ENCODE measurements at regions not wholly inside any gene's neighbourhood (a gene's known extent, or its start where the extent isn't known, plus 50 kb on each side); places are given as distances from the start of the nearest gene placed in this dataset.
A peak's percentile ranks its signal among the peaks of the same experiment; 100 is the strongest.

DNA sequence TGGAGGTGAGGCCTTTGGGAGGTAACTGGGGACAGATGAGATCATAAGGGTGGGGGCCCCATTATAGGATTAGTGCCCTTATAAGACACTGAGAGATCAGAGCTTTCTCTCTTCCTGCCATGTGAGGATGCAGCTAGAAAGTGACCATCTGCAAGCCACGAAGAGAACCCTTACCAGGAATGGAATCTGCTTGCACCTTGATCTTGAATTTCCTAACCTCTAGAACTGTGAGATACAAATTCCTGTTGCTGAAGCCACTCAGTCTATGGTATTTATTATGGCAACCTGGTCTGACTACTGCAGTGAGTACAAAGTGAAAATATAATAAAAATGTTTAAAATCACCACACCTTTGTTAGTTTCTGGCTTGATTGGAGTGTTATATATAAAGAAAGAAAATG is 388.0 kb downstream of the LMO7 start:
- no peak for DNase-seq (ENCODE audit: low read depth in 2 of 3, low spot score in 1 of 3)

DNA sequence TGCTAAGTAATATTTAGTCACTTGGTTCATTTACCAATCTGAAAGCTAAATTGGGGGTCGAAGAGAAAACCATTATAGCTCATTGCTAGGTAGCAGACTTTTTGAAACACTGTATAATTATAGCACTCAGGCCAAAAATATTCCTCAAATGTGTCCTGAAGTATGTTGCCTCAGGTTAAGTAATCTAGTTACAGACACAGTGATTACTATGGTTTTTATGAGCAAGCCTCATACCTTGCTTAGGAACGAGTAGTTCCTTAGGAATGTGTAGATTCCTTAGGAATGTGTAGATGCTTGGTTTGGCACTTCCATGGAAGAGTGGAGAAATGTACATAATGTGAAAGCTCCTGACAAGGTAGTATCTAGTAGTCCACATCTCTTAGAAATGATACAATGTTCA is 387.5 kb downstream of the LMO7 start:
- no peak for DNase-seq (ENCODE audit: low read depth in 2 of 3, low spot score in 1 of 3)

DNA sequence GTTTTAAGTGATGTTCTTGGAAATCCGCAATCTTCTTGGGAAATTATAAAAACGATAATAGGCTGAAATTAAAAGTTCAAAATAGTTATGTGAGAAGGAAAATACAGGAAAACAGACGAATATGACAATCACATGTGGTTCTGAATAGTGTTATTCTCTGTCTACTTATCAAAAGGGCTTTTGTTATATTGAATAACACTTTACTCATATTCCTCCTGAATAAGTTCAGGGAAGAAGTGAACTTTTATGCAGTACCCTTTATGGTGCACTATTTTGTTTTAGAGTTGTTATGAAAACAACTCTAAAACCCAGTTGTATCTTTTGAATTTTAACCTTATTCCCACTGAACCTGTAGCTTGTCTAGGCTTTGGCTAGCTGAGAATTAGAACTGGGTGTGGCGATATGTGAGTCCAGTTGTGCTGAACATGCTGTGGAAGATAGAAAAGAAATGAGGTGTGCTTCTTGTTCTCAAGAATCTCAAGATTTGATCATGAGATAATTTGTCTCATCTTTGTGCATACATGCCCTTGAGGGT is 384.4 kb downstream of the LMO7 start:
- no peak for DNase-seq (ENCODE audit: low read depth in 2 of 3, low spot score in 1 of 3)

DNA sequence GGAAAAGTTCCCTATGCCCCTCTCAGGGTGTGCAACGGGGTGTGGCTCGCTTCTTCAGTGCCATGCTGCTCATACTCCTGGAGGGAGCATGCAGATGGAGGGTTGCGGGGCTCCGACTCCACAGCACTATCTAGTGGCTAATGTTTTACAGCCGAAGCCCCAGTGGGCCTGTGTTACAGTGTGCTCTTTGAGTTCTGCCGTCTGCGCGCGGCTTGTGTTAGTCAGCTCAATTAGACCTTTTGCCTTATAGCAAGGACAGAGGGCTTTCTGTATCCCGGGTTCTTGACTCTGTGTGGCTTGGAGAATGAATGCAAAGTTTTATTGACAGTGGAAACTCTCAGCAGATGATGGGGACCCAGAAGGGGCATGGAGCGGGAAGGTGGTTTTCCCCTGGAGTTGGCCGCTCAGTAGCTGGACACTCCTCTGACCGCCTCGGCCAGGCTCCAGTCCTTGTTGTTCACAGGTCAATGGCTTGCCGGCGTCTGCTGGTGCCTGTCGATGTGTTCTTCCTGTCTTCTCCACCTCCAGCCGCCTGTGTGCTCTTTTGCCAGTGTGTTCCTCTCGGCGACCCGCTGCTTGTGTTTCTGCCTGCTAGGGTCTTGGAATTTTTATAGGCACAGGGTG is 383.4 kb downstream of the LMO7 start:
- DNase-seq (ENCODE audit: low read depth in 2 of 3, low spot score in 1 of 3): no peak

DNA sequence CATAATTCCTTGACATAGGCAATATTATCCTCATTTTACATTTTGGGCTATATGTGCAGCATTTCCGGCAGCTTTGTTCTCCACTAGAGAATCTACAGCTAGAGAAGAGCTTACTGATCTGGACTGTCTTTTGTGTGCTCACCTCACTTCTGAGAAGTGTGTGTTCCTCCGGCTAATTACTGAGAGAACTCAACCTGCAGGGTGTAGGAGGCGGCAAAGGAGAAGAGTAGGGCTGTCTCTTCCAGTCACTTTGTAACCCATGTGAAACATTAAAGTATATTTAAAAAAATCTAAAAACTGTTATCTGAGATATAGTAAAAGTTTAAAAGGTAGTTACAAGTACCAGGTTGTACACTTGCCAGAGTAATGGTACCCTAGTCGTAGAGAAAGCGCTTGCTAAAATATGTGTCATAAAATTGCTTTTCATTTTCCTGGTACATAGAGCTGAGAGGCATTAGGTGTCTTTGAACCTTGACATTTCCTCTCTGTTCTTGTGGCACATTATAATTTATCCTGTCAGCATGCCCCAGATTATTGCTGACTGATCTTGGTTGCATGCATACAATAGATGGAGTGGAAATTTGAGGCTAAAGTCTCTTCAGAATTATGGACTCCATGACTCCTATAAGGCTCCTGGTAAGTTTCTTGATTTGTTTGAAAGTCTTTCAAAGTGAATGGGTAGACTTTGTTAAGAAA is 381.9 kb downstream of the LMO7 start:
- no peak for DNase-seq (ENCODE audit: low read depth in 2 of 3, low spot score in 1 of 3)

DNA sequence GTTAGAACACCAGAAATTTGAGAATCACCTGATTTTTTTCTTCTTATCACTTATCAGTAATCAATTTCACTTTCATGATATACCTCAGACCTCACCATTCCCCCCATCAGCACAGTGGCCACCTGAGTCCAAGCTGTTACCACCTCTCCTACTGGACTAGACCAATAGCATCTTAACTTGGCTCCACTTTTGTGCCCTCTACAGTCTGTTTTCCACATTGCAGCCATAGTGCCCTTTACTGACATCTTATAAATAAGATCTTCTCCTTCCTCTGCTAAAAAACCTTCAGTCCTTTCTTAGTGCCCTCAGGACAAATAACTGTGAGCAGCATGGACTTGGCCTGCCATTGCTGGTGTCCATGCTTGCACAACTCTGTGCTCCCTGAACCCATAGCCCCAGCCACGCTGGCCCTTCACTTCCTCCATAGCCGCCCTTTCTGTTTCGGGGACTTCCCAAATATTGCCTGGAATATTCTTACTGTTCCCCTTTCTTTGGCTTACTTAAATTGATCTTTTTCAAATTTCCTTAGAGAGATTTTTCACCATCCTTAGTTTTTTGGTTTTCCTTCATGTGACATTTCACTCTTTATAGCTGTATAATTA is 380.8 kb downstream of the LMO7 start:
- peak in 1 of 3 donors; percentile 14 for DNase-seq (ENCODE audit: low read depth in 2 of 3, low spot score in 1 of 3)

DNA sequence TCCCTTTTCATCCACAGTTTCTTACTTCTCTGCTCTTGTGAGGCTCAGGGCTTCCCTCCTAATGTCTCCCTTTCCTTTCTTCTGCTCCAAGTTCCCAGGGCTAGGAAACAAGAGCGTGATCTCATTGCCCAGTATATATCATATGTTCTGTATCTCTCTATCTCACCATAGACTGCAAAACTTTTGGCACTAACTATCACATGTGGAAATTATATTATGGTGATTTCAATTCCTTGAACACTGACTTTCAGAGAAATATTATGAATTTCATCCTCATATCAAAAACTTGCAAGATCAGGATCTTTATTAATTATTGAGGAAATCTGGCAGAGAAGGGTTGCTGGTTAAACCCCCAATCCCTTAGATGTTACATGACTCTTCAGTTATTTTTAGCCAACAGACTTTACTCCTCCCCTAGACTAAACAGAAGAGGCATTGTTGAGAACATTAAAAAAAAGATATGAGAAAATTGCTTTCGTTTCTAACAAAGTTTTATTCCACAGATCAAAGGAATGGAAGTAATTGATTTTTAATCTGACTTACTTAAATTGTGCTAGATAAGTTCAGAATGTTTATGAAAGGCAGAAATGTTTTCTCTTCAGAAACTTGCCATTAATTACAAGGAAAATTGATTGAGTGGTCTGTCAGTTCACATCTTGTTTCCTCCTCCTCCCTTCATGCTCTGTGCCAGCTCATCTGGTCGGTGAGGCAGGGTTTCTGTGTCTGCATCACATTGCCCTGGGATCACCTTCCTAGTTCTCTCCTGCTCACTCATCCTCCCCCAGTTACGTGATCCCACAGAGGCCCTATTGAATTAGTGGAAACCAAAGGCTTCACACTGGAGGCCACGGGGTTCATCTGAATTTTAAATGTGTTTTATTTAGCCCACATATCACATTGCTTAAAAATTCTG is 378.5 kb downstream of the LMO7 start:
- DNase-seq (ENCODE audit: low read depth in 2 of 3, low spot score in 1 of 3): no peak

DNA sequence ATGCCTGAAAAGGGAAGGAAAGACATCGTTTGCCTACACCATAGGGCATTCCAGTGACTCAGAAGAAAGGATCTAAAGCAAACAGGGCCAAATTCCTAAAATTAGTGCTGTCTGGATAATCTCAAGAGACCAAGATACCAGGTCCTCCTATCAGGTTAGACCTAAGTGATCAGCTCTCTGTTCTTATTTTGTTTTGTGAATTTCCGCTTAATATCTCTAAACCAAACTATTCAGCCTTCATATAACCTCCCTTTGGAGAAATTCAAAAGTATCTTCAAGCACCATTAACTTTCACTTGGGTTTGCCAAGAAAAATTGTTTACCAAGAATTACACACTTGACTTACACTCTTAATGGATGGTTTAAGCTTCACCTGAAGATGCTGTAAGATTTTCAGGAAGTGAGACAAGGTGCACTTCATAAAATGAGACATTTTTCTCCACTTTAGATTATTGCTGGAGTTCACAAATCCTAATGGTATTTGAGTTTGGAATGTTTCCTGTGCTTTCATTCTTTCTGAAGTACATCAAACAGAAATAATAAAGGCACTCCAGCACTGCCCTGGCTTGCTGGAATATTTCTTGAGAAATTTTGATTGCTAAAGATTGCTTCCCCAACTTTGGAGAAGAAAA is 376.1 kb downstream of the LMO7 start:
- DNase-seq (ENCODE audit: low read depth in 2 of 3, low spot score in 1 of 3): no peak

DNA sequence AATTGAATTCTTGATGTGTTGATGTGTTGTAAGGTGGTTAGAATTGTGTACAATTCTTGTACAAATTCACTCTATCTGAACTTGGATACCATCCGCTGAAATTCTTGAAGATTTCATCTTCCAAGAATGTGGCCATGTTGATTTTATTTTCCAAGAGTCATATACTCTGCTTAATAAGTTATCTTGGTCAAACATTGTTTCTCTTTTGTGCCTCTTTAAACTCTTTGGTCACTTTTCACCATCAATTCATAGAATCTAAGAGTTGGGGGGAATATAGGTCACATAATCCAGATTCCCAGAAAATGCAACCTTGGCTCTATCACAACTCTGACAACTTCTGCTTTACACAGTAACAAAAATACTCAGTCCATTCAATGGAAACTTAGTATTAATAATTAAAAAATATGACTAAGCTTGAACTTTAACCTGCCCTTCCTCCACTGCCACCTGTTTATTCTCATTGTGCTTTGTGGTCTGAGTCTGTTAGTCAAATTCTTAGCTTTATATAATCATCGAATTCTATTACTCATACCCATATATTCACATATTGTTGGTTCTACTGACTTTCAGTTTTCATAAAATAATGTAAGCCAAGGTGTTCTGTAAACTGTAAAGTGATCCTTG is 373.2 kb downstream of the LMO7 start:
- no peak for DNase-seq (ENCODE audit: low read depth in 2 of 3, low spot score in 1 of 3)

DNA sequence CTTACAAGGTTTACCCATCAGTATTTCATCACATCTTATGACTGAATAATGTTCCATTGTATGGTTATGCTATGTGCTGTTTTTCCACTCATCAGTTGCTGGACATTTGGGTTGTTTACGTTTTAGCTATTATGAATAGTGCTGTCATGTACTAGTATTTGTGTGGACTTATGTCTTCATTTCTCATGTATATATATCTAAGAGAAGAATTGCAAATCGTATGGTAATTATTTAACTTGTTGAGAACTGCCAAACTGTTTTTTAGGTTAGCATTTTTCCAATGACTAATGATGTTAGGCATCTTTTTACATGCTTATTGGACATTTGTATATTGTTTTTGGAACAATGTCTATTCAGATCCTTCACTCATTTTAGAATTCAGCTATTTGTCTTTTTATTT is 368.3 kb downstream of the LMO7 start:
- no peak for DNase-seq (ENCODE audit: low read depth in 2 of 3, low spot score in 1 of 3)

DNA sequence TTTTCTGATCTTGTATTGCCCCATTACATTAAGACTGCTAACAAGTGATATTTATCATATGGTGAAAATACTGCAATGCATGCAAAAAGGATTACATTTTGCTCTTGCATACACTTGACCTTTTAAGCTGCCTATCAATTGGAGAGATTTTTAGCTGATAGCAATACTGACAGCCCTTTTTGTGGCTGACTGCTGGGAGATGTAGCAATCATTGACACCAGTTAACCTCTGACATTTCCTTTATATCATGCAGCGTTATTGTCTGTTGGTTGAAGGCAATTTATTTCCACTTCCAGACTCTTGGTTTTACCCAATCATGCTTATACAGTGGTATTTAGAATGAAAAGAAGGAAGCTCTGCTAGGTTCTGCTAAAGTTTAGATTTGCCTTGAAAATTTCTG is 364.0 kb downstream of the LMO7 start:
- DNase-seq (ENCODE audit: low read depth in 2 of 3, low spot score in 1 of 3): no peak

DNA sequence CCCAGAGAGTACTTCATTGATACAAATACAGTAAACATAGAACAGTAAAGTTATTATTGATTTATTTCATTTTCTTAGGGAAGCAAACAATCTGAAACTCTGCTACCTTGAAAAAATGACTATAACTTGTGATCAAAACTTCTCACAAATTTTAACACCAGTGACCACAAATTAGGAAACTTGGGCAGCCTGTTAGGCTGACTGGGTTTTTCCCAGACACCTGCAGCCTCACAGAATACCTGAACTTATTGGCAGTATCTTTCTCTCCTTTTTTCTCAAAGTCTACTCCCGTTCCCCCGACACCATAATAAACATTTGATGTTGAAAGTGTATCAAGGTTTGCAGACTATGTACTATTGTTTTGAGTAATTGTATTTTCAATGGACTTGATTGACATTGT is 360.5 kb downstream of the LMO7 start:
- no peak for DNase-seq (ENCODE audit: low read depth in 2 of 3, low spot score in 1 of 3)

DNA sequence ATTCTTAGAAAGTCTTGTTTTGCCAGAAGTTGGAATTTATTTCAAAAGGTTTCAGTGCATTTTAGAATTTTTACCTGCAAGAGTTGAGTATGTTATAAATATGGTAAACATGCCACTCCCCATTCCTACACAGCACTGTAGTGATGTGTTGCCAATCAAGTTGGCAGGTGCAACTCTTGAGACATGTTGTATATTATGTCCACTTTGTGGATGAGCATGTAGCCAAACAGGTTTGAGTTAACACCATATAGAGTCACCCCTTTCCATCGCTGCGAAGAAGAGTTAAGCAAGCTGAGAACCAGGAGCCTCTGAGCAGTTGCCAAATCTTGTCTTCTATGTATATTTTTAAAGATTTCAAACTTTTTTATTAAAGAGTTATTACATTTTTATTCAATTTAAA is 359.8 kb downstream of the LMO7 start:
- no peak for DNase-seq (ENCODE audit: low read depth in 2 of 3, low spot score in 1 of 3)

DNA sequence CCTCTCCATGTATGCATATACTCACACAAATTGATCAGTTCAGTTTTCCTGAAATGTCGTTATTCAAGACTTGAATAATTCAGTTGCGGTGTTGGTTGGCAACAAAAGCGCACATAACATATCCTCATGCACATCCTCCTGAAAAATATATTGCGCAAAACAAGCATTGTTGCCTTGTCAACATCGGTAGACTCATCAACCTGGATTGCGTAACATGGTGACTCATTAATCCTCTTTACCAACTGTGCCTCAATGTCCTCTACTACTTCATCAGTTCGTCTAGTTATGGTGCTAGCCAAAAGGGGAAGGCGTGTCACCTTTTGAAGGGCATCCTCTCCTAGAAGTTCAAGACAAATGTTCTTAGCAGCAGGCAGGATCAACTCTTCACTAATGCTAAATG is 357.7 kb downstream of the LMO7 start:
- no peak for DNase-seq (ENCODE audit: low read depth in 2 of 3, low spot score in 1 of 3)

DNA sequence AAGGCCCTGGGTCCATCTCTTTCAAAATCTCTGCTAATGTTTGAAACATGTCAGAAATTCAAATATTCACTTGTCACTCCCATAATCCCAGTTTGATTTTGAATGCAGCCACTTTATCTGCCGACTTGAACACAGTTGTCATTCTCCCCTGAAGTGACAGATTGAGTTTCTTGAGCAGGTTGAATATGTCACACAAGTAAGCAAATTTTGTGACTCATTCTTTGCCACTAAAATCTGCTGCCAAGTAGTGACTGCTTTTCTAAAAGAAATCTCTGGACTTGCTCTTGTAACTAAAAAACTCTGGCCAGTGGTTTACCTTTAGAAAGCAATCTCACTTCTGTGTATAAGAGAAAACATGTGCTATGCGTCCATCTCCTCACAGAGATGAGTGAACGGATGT is 357.1 kb downstream of the LMO7 start:
- DNase-seq (ENCODE audit: low read depth in 2 of 3, low spot score in 1 of 3): no peak

DNA sequence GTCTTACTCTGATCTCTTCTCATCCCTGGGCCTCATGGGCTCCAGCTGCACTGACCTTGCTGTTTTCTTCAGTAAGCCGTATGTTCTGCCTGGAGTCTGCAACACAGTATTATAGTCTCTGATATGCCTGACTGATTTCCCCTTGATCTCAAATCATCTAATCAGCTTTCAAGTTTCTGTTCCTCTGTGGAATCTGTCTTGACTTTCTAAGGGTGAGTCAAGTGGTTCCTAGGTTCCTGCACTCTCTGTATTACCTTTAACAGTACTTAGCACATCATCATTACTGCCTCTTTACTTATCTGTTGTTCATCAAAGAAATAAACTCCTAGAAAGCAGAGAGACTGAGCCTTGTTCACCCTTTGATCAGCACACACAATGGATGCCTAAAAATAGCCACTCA is 350.7 kb downstream of the LMO7 start:
- DNase-seq (ENCODE audit: low read depth in 2 of 3, low spot score in 1 of 3): no peak

DNA sequence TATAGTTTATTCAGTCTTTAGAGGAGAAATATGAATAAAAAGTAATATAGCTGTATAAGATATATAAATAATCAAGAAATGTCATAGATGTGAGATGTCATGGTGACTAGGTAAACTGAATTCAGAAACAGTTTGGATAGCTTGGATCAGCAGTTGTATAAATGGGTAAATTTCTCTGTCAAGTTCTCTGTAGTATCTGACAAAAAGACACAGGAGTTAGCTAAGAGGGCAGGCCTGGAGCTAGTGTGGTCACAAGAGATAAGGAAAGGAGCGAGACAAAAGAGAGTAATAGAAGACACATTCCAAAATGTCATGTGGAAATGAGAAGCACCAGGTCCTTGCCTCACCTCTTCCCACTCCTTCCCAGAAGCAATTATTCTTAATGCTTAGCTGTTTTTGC is 349.0 kb downstream of the LMO7 start:
- no peak for DNase-seq (ENCODE audit: low read depth in 2 of 3, low spot score in 1 of 3)

DNA sequence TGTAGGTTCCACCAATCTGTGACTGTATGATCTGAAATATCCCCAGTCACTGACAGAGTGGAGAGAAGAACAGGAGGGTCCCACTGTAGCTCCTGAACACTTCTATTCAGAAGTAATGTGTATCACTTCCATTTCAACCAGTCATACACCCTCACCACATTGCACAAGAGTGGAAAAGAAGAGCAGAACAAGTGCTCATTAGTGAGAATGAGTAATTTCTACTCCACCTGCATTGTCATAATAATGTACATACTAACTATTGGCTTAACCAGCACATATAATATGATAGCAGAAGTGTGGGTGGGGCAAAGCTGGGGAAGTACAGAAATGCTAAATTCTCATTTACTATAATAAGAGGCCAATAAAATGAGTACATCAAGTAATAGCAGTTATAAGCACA is 342.7 kb downstream of the LMO7 start:
- no peak for DNase-seq (ENCODE audit: low read depth in 2 of 3, low spot score in 1 of 3)

DNA sequence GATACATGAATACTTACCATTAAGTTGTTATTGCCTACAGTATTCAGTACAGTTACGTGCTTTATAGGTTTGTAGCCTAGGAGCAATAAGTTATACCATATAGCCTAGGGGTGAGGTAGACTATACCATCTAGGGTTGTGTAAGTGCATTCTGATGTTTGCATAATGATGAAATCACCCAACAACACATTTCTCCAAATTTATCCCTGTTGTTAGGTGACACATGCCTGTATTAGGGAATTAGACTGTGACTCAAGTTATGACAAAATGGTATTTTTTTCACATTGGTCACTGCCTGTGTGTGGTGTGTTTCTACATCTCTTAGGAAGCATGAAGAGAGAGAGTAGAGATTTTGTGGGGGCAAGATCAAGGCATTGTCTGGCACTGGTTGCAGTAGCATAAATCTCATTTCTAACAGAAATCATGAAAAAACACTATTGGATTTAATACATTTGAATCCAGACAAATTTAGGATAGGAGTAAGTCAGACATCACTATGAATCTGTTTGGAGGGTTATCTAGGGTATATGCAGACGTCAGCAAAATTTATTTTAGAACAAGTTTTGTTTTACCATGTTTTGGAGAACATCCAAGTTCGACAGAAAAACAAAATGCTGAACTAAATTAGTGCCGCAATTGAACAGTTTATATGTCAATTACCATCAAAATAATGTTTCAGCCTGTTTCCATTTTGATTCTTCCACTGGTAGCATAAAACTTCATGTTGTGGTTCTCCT is 332.1 kb downstream of the LMO7 start:
- no peak for DNase-seq (ENCODE audit: low read depth in 2 of 3, low spot score in 1 of 3)

DNA sequence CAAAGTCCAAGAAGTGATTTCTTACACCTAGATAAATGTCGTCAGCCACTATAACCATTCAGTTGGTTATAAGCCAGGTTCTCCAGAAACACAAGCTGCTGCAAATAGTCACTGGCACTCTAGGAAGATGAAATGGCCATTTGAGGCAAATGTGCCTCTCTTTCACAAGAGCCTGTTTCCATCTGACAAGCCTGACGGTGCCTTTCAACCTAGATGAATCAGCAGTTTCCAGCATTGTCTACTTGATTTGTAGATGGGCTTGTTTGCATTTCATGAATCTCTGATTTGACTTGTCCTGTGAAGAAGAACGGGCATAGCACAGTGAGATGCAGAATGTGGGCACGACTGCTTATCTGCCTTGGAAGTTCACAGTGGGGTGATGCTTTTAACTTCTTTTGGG is 327.2 kb downstream of the LMO7 start:
- no peak for DNase-seq (ENCODE audit: low read depth in 2 of 3, low spot score in 1 of 3)
